OCI-LY3 (cell line): ENCODE measurements at regions not wholly inside any gene's neighbourhood (a gene's known extent, or its start where the extent isn't known, plus 50 kb on each side); places are given as distances from the start of the nearest gene placed in this dataset.

Source experiments
- H2AFZ ChIP-seq: fragments of 200-600, 300-600 bp; shearing (Covaris generic); 2 replicates; pipeline ENCODE4 v1.6.0; 2014; ENCODE audit warnings: antibody characterized with exemption, low read depth, low read length
- H3K27ac ChIP-seq: fragments of 200-600, 300-600 bp; sonication (generic); 2 replicates; pipeline ENCODE4 v1.5.1; 2014; ENCODE audit warnings: mild to moderate bottlenecking, low read length, moderate library complexity, mixed read lengths
- H3K27me3 ChIP-seq: fragments of 200-600, 300-600 bp; sonication (generic); 2 replicates; pipeline ENCODE4 v1.6.1; 2014; ENCODE audit warnings: low read depth, low read length, mixed read lengths
- H3K36me3 ChIP-seq: fragments of 200-600, 300-600 bp; sonication (generic); replicated peaks from 2 replicates; pipeline ENCODE3; 2014; ENCODE audit warnings: low read depth, low read length, mixed read lengths
- H3K4me1 ChIP-seq: fragments of 300-600, 200-600 bp; sonication (generic); 2 replicates; pipeline ENCODE4 v1.6.1; 2014; ENCODE audit warnings: low read length, mixed read lengths
- H3K4me2 ChIP-seq: fragments of 200-600, 300-600 bp; sonication (generic); 2 replicates; pipeline ENCODE4 v1.6.1; 2014; ENCODE audit warnings: low read length, mixed read lengths
- H3K4me3 ChIP-seq: fragments of 300-600, 200-600 bp; sonication (generic); 2 replicates; pipeline ENCODE4 v1.5.1; 2014; ENCODE audit warnings: antibody characterized with exemption, mild to moderate bottlenecking, low read length, moderate library complexity
- H3K79me2 ChIP-seq: fragments of 300-600, 200-600 bp; shearing (Covaris generic); 2 replicates; pipeline ENCODE4 v1.6.1; 2014; ENCODE audit warnings: mild to moderate bottlenecking, low read length, mixed read lengths
- H3K9ac ChIP-seq: fragments of 300-600, 200-600 bp; shearing (Covaris generic); 2 replicates; pipeline ENCODE4 v1.6.0; 2014; ENCODE audit warnings: mild to moderate bottlenecking, low read length, moderate library complexity
- H3K9me3 ChIP-seq: fragments of 200-600, 300-600 bp; shearing (Covaris generic); 2 replicates; pipeline ENCODE4 v1.6.1; 2014; ENCODE audit warnings: low read length, mixed read lengths; ENCODE audit not compliant: insufficient read depth
- H4K20me1 ChIP-seq: fragments of 200-600, 300-600 bp; sonication (generic); 2 replicates; pipeline ENCODE4 v1.6.1; 2016; ENCODE audit warnings: low read length, mixed read lengths; ENCODE audit not compliant: insufficient read depth
- EZH2phosphoT487 ChIP-seq: fragments of 200-600 bp; shearing (Covaris generic); IDR thresholded peaks from 2 replicates; pipeline ENCODE4 v1.6.1; 2018; ENCODE audit warnings: antibody characterized with exemption, mixed run types, low read depth
- TF ChIP-seq, protein P1 (sequence below): fragments of 200-600, 300-600 bp; sonication (generic); IDR thresholded peaks from 2 replicates; pipeline ENCODE4 v1.5.1; 2014; ENCODE audit warnings: antibody characterized with exemption, low read length, low read depth

DNA sequence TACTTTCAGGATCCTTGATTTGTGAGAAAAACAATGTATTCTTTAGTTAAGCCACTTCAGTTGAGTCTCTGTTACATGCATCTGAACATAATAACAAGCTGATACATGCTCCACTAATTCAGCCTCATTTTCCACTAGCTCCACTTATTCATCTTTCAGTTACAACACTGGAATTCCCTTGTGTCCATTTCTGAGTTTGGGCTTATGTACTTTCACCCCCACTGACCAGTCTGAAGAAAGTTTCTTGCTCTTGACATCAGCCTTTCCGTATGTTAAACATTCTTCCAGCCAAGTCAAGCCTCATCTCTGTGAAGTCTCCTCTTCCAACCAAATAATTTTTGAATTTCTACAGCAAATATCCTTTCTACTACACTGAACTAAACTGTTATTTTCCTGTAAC, 592.5 kb upstream of the NOVA1 start:
- no peak overlapping the region for H3K9ac ChIP-seq
- no peaks in the 10 kb centered on the region for H3K9me3 ChIP-seq
- H4K20me1 ChIP-seq = no peaks in the 10 kb centered on the region
- H3K4me3 ChIP-seq = no peak overlapping the region
- H3K4me2 ChIP-seq = no peak overlapping the region
- no peaks in the 10 kb centered on the region for H3K36me3 ChIP-seq
- H2AFZ ChIP-seq = no peak overlapping the region
- H3K4me1 ChIP-seq = no peaks in the 10 kb centered on the region
- TF ChIP-seq, protein P1, sequence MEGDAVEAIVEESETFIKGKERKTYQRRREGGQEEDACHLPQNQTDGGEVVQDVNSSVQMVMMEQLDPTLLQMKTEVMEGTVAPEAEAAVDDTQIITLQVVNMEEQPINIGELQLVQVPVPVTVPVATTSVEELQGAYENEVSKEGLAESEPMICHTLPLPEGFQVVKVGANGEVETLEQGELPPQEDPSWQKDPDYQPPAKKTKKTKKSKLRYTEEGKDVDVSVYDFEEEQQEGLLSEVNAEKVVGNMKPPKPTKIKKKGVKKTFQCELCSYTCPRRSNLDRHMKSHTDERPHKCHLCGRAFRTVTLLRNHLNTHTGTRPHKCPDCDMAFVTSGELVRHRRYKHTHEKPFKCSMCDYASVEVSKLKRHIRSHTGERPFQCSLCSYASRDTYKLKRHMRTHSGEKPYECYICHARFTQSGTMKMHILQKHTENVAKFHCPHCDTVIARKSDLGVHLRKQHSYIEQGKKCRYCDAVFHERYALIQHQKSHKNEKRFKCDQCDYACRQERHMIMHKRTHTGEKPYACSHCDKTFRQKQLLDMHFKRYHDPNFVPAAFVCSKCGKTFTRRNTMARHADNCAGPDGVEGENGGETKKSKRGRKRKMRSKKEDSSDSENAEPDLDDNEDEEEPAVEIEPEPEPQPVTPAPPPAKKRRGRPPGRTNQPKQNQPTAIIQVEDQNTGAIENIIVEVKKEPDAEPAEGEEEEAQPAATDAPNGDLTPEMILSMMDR = no peak
- no peak for TF ChIP-seq EZH2phosphoT487
- H3K27ac ChIP-seq = no peak overlapping the region
- H3K79me2 ChIP-seq = no peaks in the 10 kb centered on the region
- H3K27me3 ChIP-seq = no peaks in the 10 kb centered on the region

DNA sequence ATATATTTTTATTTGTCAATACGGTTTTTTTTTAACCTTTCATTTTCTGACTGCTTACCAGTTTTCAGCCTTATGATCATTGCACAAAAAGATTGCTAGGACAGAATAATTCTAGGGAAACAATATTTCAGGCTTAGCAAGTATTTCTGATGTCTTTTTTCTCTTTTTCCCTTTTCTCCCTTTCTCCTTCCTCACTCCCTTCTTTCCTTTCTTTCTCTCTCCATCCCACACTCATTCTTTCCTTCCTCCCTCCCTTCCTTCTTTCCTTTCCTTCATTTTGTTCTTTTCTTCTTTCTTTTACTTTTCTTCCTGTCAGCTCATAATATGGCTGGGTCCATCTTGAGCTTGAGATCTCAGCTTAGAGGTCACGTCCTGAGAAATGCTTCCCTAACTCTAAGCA, 601.4 kb upstream of the NOVA1 start:
- Histone ChIP-seq H3K9me3 (no peaks in the 10 kb centered on the region), H3K27ac (no peak overlapping the region), H3K4me1 (no peaks in the 10 kb centered on the region), H4K20me1 (no peaks in the 10 kb centered on the region), H3K4me3 (no peak overlapping the region), H3K4me2 (no peak overlapping the region), H2AFZ (no peak overlapping the region), H3K79me2 (no peaks in the 10 kb centered on the region), H3K27me3 (no peaks in the 10 kb centered on the region), H3K36me3 (no peaks in the 10 kb centered on the region), H3K9ac (no peak overlapping the region)
- TF ChIP-seq EZH2phosphoT487 = no peak
- TF ChIP-seq, protein P1 = no peak

DNA sequence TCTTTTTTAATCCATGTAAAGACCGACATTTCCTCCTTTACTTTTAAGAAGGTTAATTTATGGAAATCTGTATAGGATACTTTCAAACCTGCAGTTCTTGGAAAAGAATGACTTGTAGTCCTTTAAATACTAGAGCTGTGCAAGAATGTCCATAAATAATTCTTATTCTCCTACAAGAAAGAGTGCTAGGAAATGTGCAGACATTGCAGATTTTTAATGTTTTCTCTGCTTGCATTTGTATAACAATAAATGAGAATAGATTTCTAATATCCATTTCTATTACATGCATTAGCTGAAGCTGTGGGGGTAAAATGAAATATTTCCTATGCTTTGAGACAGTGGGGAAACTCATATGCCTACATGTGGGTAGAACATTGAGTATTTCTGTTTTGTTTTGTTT, 607.2 kb upstream of the NOVA1 start:
- Histone ChIP-seq H3K36me3 (no peaks in the 10 kb centered on the region), H2AFZ (no peak overlapping the region), H3K4me2 (no peak overlapping the region), H3K79me2 (no peaks in the 10 kb centered on the region), H3K9ac (no peak overlapping the region), H3K4me3 (no peak overlapping the region), H3K27me3 (no peaks in the 10 kb centered on the region), H4K20me1 (no peaks in the 10 kb centered on the region), H3K4me1 (no peaks in the 10 kb centered on the region), H3K27ac (no peak overlapping the region), H3K9me3 (no peaks in the 10 kb centered on the region)
- TF ChIP-seq EZH2phosphoT487 = no peak
- TF ChIP-seq, protein P1 = no peak

DNA sequence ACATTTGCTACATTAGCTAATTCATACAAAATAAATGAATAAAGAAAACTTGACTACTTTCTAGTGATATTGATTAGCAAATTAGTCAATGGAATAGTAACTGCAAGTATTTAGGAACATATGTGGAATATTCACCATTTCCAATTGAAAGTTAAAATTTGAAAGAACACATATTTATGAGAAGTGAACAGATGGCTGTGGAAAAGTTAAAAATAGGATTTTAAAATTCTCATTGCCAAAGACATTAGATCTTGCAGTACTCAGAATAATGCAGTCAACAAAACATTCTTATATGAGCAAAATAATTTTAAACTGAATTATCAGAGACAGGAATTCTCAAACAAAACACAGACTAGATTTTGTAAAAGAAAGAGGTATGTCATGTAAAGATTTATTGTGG, 613.9 kb upstream of the NOVA1 start:
- H3K79me2 ChIP-seq = no peaks in the 10 kb centered on the region
- H3K27ac ChIP-seq = no peak overlapping the region
- no peaks in the 10 kb centered on the region for H3K27me3 ChIP-seq
- H2AFZ ChIP-seq = no peak overlapping the region
- H3K36me3 ChIP-seq = no peaks in the 10 kb centered on the region
- H3K9ac ChIP-seq = no peak overlapping the region
- peaks cover under 1% of the 10 kb centered on the region; the same call in 1 of the 2 replicates for H3K9me3 ChIP-seq
- H3K4me2 ChIP-seq = no peak overlapping the region
- no peak for TF ChIP-seq EZH2phosphoT487
- H3K4me3 ChIP-seq = no peak overlapping the region
- no peaks in the 10 kb centered on the region for H3K4me1 ChIP-seq
- H4K20me1 ChIP-seq = no peaks in the 10 kb centered on the region

DNA sequence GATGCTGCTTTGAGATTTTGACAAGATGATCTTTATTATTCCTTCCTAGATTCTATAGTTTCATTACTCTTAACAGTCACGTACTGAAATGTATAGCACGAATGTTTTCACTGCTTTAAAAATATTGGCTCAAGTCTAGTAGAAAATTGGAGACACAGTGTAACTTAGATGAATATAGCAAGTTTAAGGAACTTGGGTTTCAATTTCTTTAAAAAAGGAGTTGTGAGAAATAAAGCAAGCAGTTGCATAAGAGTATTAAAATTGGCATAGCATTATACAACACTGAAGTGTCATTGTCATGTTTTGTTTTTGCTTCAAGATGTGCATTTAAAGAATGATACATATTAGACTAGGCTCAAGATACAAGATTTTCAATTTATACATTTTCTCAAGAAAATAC, 624.8 kb upstream of the NOVA1 start:
- Histone ChIP-seq H3K4me3 (no peak overlapping the region), H3K27me3 (no peaks in the 10 kb centered on the region), H3K4me1 (no peaks in the 10 kb centered on the region), H3K9ac (no peak overlapping the region), H3K79me2 (no peaks in the 10 kb centered on the region), H2AFZ (no peak overlapping the region), H3K36me3 (no peaks in the 10 kb centered on the region), H4K20me1 (no peaks in the 10 kb centered on the region), H3K9me3 (no peaks in the 10 kb centered on the region), H3K27ac (no peak overlapping the region), H3K4me2 (no peak overlapping the region)
- TF ChIP-seq, protein P1 = no peak
- no peak for TF ChIP-seq EZH2phosphoT487
